C4-2B (cell line): ENCODE measurements at regions not wholly inside any gene's neighbourhood (a gene's known extent, or its start where the extent isn't known, plus 50 kb on each side); places are given as distances from the start of the nearest gene placed in this dataset.

ENCODE experiments used
- H3K27ac ChIP-seq: fragments of 450-650 bp; 2 replicates; pipeline ENCODE4 v1.5.1; 2017
- CTCF ChIP-seq: fragments of 450-650 bp; conservative IDR thresholded peaks from 2 replicates; pipeline ENCODE4 v1.5.1; 2017; ENCODE audit warnings: mild to moderate bottlenecking
- ZFX ChIP-seq: fragments of 450-650 bp; IDR thresholded peaks from 2 replicates; pipeline ENCODE4 v1.6.1; 2017

GRCh38 chr7:23887660-23888059, 177.6 kb downstream of the STK31 start:
- no peak overlapping the region for H3K27ac ChIP-seq
- TF ChIP-seq ZFX (no peak), CTCF (no peak)

GRCh38 chr7:23888958-23889357, 178.9 kb downstream of the STK31 start:
- TF ChIP-seq CTCF (no peak), ZFX (no peak)
- no peak overlapping the region for H3K27ac ChIP-seq

- no peak overlapping the region for H3K27ac ChIP-seq
- no peak for TF ChIP-seq ZFX
- no peak for TF ChIP-seq CTCF
Measured at GRCh38 chr7:23889566-23889965, 179.5 kb downstream of the STK31 start.

- TF ChIP-seq ZFX = no peak
- TF ChIP-seq CTCF = no peak
- H3K27ac ChIP-seq = no peak overlapping the region
Measured at GRCh38 chr7:23892019-23892418, 182.0 kb downstream of the STK31 start.

- H3K27ac ChIP-seq = no peak overlapping the region
- no peak for TF ChIP-seq ZFX
- TF ChIP-seq CTCF = no peak
Measured at GRCh38 chr7:23893176-23893941, 183.3 kb downstream of the STK31 start.

GRCh38 chr7:23893942-23894891, 184.2 kb downstream of the STK31 start:
- no peak for TF ChIP-seq CTCF
- no peak for TF ChIP-seq ZFX
- H3K27ac ChIP-seq = no peak overlapping the region

GRCh38 chr7:23894892-23895569, 185.0 kb downstream of the STK31 start:
- no peak overlapping the region for H3K27ac ChIP-seq
- TF ChIP-seq CTCF (no peak), ZFX (no peak)
